ENCODE measurements at regions not wholly inside any gene's neighbourhood (a gene's known extent, or its start where the extent isn't known, plus 50 kb on each side); places are given as distances from the start of the nearest gene placed in this dataset.

DNA sequence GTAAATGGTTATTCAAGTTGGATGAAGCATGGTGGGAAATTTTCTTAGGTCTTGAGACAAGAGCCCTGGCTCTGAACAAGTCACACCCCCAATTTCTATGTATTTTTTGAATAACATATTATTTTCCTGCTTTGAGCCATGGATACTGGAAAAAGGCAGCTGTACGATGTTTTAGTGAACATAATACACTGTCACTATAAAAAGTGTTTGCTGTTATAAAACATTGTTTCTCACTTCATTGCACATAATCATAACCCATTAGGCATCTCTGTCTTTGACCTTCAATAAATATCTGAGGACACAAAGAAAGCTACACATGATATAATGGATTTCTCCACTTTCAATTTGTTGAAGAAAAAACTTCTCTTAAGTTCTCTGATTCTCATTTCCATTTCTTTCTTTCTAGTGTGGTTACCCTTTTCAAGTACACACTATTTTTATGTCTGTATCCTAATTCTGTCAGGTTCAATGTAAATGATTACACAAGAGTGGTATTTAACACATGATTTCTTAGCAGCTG, 283.9 kb upstream of the SP8 start:
- TF ChIP-seq POLR2A (IDR thresholded peaks at IDR 0.05; ENCODE audit: borderline replicate concordance, extremely low read depth, insufficient read depth, insufficient read length) = no peak
- TF ChIP-seq EZH2phosphoT487 (IDR thresholded peaks at IDR 0.05; ENCODE audit: borderline replicate concordance) = no peak
- no peak for TF ChIP-seq EZH2 (IDR thresholded peaks at IDR 0.05)
- TF ChIP-seq, protein P1, sequence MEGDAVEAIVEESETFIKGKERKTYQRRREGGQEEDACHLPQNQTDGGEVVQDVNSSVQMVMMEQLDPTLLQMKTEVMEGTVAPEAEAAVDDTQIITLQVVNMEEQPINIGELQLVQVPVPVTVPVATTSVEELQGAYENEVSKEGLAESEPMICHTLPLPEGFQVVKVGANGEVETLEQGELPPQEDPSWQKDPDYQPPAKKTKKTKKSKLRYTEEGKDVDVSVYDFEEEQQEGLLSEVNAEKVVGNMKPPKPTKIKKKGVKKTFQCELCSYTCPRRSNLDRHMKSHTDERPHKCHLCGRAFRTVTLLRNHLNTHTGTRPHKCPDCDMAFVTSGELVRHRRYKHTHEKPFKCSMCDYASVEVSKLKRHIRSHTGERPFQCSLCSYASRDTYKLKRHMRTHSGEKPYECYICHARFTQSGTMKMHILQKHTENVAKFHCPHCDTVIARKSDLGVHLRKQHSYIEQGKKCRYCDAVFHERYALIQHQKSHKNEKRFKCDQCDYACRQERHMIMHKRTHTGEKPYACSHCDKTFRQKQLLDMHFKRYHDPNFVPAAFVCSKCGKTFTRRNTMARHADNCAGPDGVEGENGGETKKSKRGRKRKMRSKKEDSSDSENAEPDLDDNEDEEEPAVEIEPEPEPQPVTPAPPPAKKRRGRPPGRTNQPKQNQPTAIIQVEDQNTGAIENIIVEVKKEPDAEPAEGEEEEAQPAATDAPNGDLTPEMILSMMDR (IDR thresholded peaks at IDR 0.05 in 2 of 3, conservative IDR thresholded peaks at IDR 0.05 in 1 of 3; ENCODE audit: borderline replicate concordance in 1 of 3, insufficient read depth in 1 of 3, low read depth in 2 of 3, low read length in 2 of 3) = no peak
- TF ChIP-seq POLR2AphosphoS5 (IDR thresholded peaks at IDR 0.05; ENCODE audit: low read depth, low read length) = no peak
- no peak for TF ChIP-seq YY1 (IDR thresholded peaks at IDR 0.05; ENCODE audit: extremely low read depth, insufficient replicate concordance, low read depth, low read length)
- no peak for TF ChIP-seq EGR1 (IDR thresholded peaks at IDR 0.05; ENCODE audit: low read depth)

Data from HCT116 (cell line).